H1 (cell line): ENCODE measurements at regions not wholly inside any gene's neighbourhood (a gene's known extent, or its start where the extent isn't known, plus 50 kb on each side); places are given as distances from the start of the nearest gene placed in this dataset.

ENCODE experiments used
- ASH2L ChIP-seq: fragments of 200-600, 300-600 bp; sonication (generic); IDR thresholded peaks from one replicate; pipeline ENCODE4 v1.7.1; 2017; ENCODE audit warnings: low read length
- ATF3 ChIP-seq: IDR thresholded peaks from 2 replicates; pipeline ENCODE4 v1.6.1; 2011; ENCODE audit warnings: low read depth, mild to moderate bottlenecking, low read length; ENCODE audit not compliant: insufficient read depth
- CBX5 ChIP-seq: fragments of 300-800, 300-1000 bp; sonication (generic); IDR thresholded peaks from 2 replicates; pipeline ENCODE4 v1.7.1; 2016; ENCODE audit warnings: antibody characterized with exemption, low read length, low read depth
- CBX8 ChIP-seq: fragments of 300-800, 300-1000 bp; sonication (generic); IDR thresholded peaks from 2 replicates; pipeline ENCODE4 v1.7.1; 2016; ENCODE audit warnings: low read depth, low read length, borderline replicate concordance
- CHD1 ChIP-seq: IDR thresholded peaks from 2 replicates; pipeline ENCODE4 v1.6.1; 2012; ENCODE audit warnings: low read depth, low read length, improper control_type of control experiment
- CHD7 ChIP-seq: fragments of 300-600 bp; sonication (generic); IDR thresholded peaks from 2 replicates; pipeline ENCODE4 v1.7.1; 2012; ENCODE audit warnings: low read length, moderate library complexity, mild to moderate bottlenecking, inconsistent platforms; ENCODE audit not compliant: insufficient replicate concordance
- EZH2 ChIP-seq: fragments of 200-600 bp; sonication (generic); IDR thresholded peaks from 2 replicates; pipeline ENCODE4 v1.7.1; 2012; ENCODE audit warnings: low read depth, mild to moderate bottlenecking, moderate library complexity, low read length, inconsistent platforms; ENCODE audit not compliant: severe bottlenecking
- GTF2F1 ChIP-seq: IDR thresholded peaks from 2 replicates; pipeline ENCODE4 v1.6.1; 2012; ENCODE audit warnings: low read depth, low read length, improper control_type of control experiment, borderline replicate concordance
- POLR2AphosphoS5 ChIP-seq: IDR thresholded peaks from 2 replicates; pipeline ENCODE4 v1.6.1; 2011; ENCODE audit warnings: low read depth, low read length
- SP2 ChIP-seq: IDR thresholded peaks from 2 replicates; pipeline ENCODE4 v1.6.1; 2012; ENCODE audit warnings: mild to moderate bottlenecking, low read length, inconsistent platforms
- TBP ChIP-seq: IDR thresholded peaks from 2 replicates; pipeline ENCODE4 v1.6.1; 2011; ENCODE audit warnings: low read depth, low read length, improper control_type of control experiment
- TCF12 ChIP-seq: IDR thresholded peaks from 2 replicates; pipeline ENCODE4 v1.6.1; 2011; ENCODE audit warnings: low read depth, mild to moderate bottlenecking, low read length
- YY1 ChIP-seq: IDR thresholded peaks from 2 replicates; pipeline ENCODE4 v1.6.1; 2011; ENCODE audit warnings: low read depth, mild to moderate bottlenecking, low read length

GRCh38 chrX:35115205-35115604 lies 172.6 kb downstream of the FAM47B start (continued):
- TF ChIP-seq CHD7 (no peak), EZH2 (no peak), SP2 (no peak), YY1 (no peak), ASH2L (no peak), CHD1 (no peak), POLR2AphosphoS5 (no peak), CBX8 (no peak), CBX5 (no peak), GTF2F1 (no peak), TBP (no peak), TCF12 (no peak), ATF3 (no peak)
